ENCODE measurements at regions not wholly inside any gene's neighbourhood (a gene's known extent, or its start where the extent isn't known, plus 50 kb on each side); places are given as distances from the start of the nearest gene placed in this dataset.

- no peak for TF ChIP-seq CTCF (IDR thresholded peaks at IDR 0.05 in 2 of 3, conservative IDR thresholded peaks at IDR 0.05 in 1 of 3; ENCODE audit: borderline replicate concordance in 1 of 3, insufficient read depth in 1 of 3, low read depth in 2 of 3, low read length in 2 of 3)
- TF ChIP-seq MAX (IDR thresholded peaks at IDR 0.05), result no peak
- TF ChIP-seq CEBPB (IDR thresholded peaks at IDR 0.05; ENCODE audit: low read depth), result no peak
- no peak for TF ChIP-seq POLR2AphosphoS5 (IDR thresholded peaks at IDR 0.05; ENCODE audit: low read depth, low read length)
- TF ChIP-seq EGR1 (IDR thresholded peaks at IDR 0.05; ENCODE audit: low read depth), result no peak
- no peak for TF ChIP-seq CBX3 (IDR thresholded peaks at IDR 0.05; ENCODE audit: low read depth)
- TF ChIP-seq, protein P1, sequence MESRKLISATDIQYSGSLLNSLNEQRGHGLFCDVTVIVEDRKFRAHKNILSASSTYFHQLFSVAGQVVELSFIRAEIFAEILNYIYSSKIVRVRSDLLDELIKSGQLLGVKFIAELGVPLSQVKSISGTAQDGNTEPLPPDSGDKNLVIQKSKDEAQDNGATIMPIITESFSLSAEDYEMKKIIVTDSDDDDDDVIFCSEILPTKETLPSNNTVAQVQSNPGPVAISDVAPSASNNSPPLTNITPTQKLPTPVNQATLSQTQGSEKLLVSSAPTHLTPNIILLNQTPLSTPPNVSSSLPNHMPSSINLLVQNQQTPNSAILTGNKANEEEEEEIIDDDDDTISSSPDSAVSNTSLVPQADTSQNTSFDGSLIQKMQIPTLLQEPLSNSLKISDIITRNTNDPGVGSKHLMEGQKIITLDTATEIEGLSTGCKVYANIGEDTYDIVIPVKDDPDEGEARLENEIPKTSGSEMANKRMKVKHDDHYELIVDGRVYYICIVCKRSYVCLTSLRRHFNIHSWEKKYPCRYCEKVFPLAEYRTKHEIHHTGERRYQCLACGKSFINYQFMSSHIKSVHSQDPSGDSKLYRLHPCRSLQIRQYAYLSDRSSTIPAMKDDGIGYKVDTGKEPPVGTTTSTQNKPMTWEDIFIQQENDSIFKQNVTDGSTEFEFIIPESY (IDR thresholded peaks at IDR 0.05; ENCODE audit: extremely low read depth, insufficient replicate concordance, low read length), result no peak
- no peak for TF ChIP-seq RAD21 (IDR thresholded peaks at IDR 0.05; ENCODE audit: low read depth)
Observed at GRCh38 chr6:55694148-55694547, 115.2 kb upstream of the HMGCLL1 start (continued).

DNA sequence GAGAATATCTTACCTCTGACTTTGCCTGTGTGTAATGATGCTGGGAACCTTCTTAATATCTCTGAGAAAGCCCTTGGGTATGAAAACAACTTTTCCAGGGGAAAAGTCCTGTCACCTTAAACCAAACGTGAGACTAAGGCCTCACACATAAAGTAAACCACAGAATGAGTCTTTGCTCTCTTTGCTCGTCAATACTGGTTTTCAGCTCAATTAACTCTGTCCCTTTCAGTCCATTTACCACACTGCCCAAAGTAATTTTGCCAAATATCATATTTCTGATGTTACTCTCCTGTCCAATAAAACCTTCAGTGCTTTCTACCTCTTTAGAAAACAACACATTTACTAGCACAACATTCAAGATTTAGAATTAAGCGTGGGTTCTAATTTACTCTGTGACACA is 100.5 kb upstream of the HMGCLL1 start:
- Histone ChIP-seq H3K9me3 (ENCODE audit: control insufficient read depth in 1 of 2, insufficient read depth in 1 of 2, low read depth in 1 of 2, low read length in 2 of 2) (no peaks in the 10 kb centered on the region), H3K4me3 (replicated peaks in 1 of 2; ENCODE audit: low read depth in 1 of 2, low read length in 2 of 2) (no peak overlapping the region), H3K79me2 (ENCODE audit: insufficient read depth, low read length) (no peaks in the 10 kb centered on the region), H2AFZ (ENCODE audit: low read depth, low read length, poor library complexity, severe bottlenecking) (no peak overlapping the region), H3K36me3 (ENCODE audit: control insufficient read depth in 1 of 2, insufficient read depth in 2 of 2, low read length in 2 of 2) (no peaks in the 10 kb centered on the region), H4K20me1 (ENCODE audit: insufficient read depth) (no peaks in the 10 kb centered on the region), H3K9ac (ENCODE audit: low read length) (no peak overlapping the region), H3K27me3 (ENCODE audit: insufficient read depth, low read length) (peaks cover 34% of the 10 kb centered on the region), H3K4me1 (ENCODE audit: control insufficient read depth in 1 of 2, insufficient read depth in 2 of 2, low read length in 2 of 2) (no peaks in the 10 kb centered on the region), H3K4me2 (ENCODE audit: low read length) (no peak overlapping the region), H3K27ac (ENCODE audit: low read depth, low read length) (no peak overlapping the region), H3K9me2 (ENCODE audit: insufficient read depth) (no peaks in the 10 kb centered on the region)
- DNase-seq (ENCODE audit: low read depth, low spot score) (no peak), ATAC-seq (no peak)
- ChIA-PET POLR2A (no interaction called here), CTCF (no interaction called here), RAD21 (ENCODE audit: low non-redundant PET in 1 of 2, low total read pairs in 2 of 2, uncharacterized antibody in 2 of 2, unreplicated experiment in 2 of 2) (no interaction called here)
- intact Hi-C loops (cut with micrococcal nuclease), result no loop called here
- no peak for TF ChIP-seq EGR1 (IDR thresholded peaks at IDR 0.05; ENCODE audit: low read depth)
- TF ChIP-seq CEBPB (IDR thresholded peaks at IDR 0.05; ENCODE audit: low read depth), result no peak
- no peak for TF ChIP-seq SIN3A (IDR thresholded peaks at IDR 0.05; ENCODE audit: low read depth)
- TF ChIP-seq MAX (IDR thresholded peaks at IDR 0.05), result no peak
- TF ChIP-seq SP1 (IDR thresholded peaks at IDR 0.05; ENCODE audit: low read depth), result no peak
- no peak for TF ChIP-seq RAD21 (IDR thresholded peaks at IDR 0.05; ENCODE audit: low read depth)
- no peak for TF ChIP-seq ZFX (IDR thresholded peaks at IDR 0.05)
- TF ChIP-seq SRF (IDR thresholded peaks at IDR 0.05; ENCODE audit: low read depth), result no peak
- no peak for TF ChIP-seq TCF7L2 (IDR thresholded peaks at IDR 0.05; ENCODE audit: borderline replicate concordance, extremely low read depth, insufficient read depth, insufficient read length)
- no peak for TF ChIP-seq CBX3 (IDR thresholded peaks at IDR 0.05; ENCODE audit: low read depth)
- no peak for TF ChIP-seq ATF3 (IDR thresholded peaks at IDR 0.05)
- TF ChIP-seq, protein P1 (IDR thresholded peaks at IDR 0.05; ENCODE audit: extremely low read depth, insufficient replicate concordance, low read length), result no peak
- BruUV-seq (replicated peaks), result no TSS peak
